GM18517 (cell line): ENCODE measurements at regions not wholly inside any gene's neighbourhood (a gene's known extent, or its start where the extent isn't known, plus 50 kb on each side); places are given as distances from the start of the nearest gene placed in this dataset.

Experiments
- ATAC-seq: cut with Tn5 transposase; IDR thresholded peaks from one replicate; pipeline ENCODE4 v1.9.1; 2021; ENCODE audit warnings: mild to moderate bottlenecking, moderate library complexity; ENCODE audit not compliant: unreplicated experiment

GRCh38 chr3:46114323-46114988 lies 87.2 kb upstream of the XCR1 start:
- ATAC-seq, result no peak

GRCh38 chr3:46113608-46114007 lies 86.3 kb upstream of the XCR1 start:
- ATAC-seq, result no peak

- no peak for ATAC-seq
Measured at GRCh38 chr3:46112984-46113383, 85.7 kb upstream of the XCR1 start.

GRCh38 chr3:46112296-46112695 lies 85.0 kb upstream of the XCR1 start:
- no peak for ATAC-seq

GRCh38 chr3:46110701-46111493 lies 83.6 kb upstream of the XCR1 start:
- peak; percentile 61 for ATAC-seq

GRCh38 chr3:46107682-46108081 lies 80.4 kb upstream of the XCR1 start:
- no peak for ATAC-seq

- ATAC-seq, result no peak
Measured at GRCh38 chr3:46105306-46105919, 78.1 kb upstream of the XCR1 start.

GRCh38 chr3:46104706-46105105 lies 77.4 kb upstream of the XCR1 start:
- ATAC-seq, result no peak

- ATAC-seq, result no peak
Measured at GRCh38 chr3:46102780-46103130, 75.5 kb upstream of the XCR1 start.

- ATAC-seq, result no peak
Measured at GRCh38 chr3:46102059-46102779, 74.9 kb upstream of the XCR1 start.

GRCh38 chr3:46100812-46101211 lies 73.5 kb upstream of the XCR1 start:
- no peak for ATAC-seq

GRCh38 chr3:46098319-46098761 lies 71.1 kb upstream of the XCR1 start:
- peak; percentile 33 for ATAC-seq

- ATAC-seq, result peak; percentile 22
Measured at GRCh38 chr3:46097691-46098241, 70.5 kb upstream of the XCR1 start.

GRCh38 chr3:46096781-46097180 lies 69.5 kb upstream of the XCR1 start:
- ATAC-seq, result no peak

- no peak for ATAC-seq
Measured at GRCh38 chr3:46096336-46096735, 69.1 kb upstream of the XCR1 start.

- ATAC-seq, result peak; percentile 63
Measured at GRCh38 chr3:46095307-46095706, 68.0 kb upstream of the XCR1 start.

- ATAC-seq, result no peak
Measured at GRCh38 chr3:46094506-46094905, 67.2 kb upstream of the XCR1 start.

GRCh38 chr3:46093966-46094365 lies 66.7 kb upstream of the XCR1 start:
- ATAC-seq, result no peak

- ATAC-seq, result no peak
Measured at GRCh38 chr3:46093327-46093942, 66.2 kb upstream of the XCR1 start.

- peak; percentile 40 for ATAC-seq
Measured at GRCh38 chr3:46092702-46093080, 65.4 kb upstream of the XCR1 start.
